ENCODE measurements at regions not wholly inside any gene's neighbourhood (a gene's known extent, or its start where the extent isn't known, plus 50 kb on each side); places are given as distances from the start of the nearest gene placed in this dataset.

GRCh38 chr2:184040230-184040629 lies 558.1 kb upstream of the ZNF804A start:
- Histone ChIP-seq H3K27ac (ENCODE audit: low read depth, low read length, poor library complexity, severe bottlenecking) (no peak overlapping the region), H3K9ac (ENCODE audit: low read length) (no peak overlapping the region), H3K36me3 (ENCODE audit: insufficient read depth, low read length) (no peaks in the 10 kb centered on the region), H3K27me3 (ENCODE audit: insufficient read depth, low read length) (no peaks in the 10 kb centered on the region), H3K4me3 (ENCODE audit: low read depth, low read length, poor library complexity, severe bottlenecking) (no peak overlapping the region), H3K4me2 (ENCODE audit: low read length) (no peak overlapping the region), H3K79me2 (ENCODE audit: insufficient read depth, low read length) (no peaks in the 10 kb centered on the region), H2AFZ (ENCODE audit: low read length) (no peak overlapping the region), H3F3A (ENCODE audit: insufficient read depth, low read length) (no peaks in the 10 kb centered on the region), H3K4me1 (ENCODE audit: insufficient read depth, low read length, severe bottlenecking) (no peaks in the 10 kb centered on the region), H4K20me1 (ENCODE audit: insufficient read depth, low read length) (no peaks in the 10 kb centered on the region), H3K9me3 (ENCODE audit: low read length) (no peaks in the 10 kb centered on the region), H3K9me2 (ENCODE audit: low read depth, low read length) (no peaks in the 10 kb centered on the region)
- TF ChIP-seq EZH2 (IDR thresholded peaks at IDR 0.05; ENCODE audit: borderline replicate concordance, low read length): no peak
- TF ChIP-seq CTCF (IDR thresholded peaks at IDR 0.05; ENCODE audit: low read length): no peak

- H3K27me3 ChIP-seq (ENCODE audit: insufficient read depth, low read length): no peaks in the 10 kb centered on the region
- H3K4me2 ChIP-seq (ENCODE audit: low read length): no peak overlapping the region
- no peaks in the 10 kb centered on the region for H3K9me2 ChIP-seq (ENCODE audit: low read depth, low read length)
- no peak overlapping the region for H2AFZ ChIP-seq (ENCODE audit: low read length)
- no peaks in the 10 kb centered on the region for H3F3A ChIP-seq (ENCODE audit: insufficient read depth, low read length)
- no peak overlapping the region for H3K9ac ChIP-seq (ENCODE audit: low read length)
- H3K4me1 ChIP-seq (ENCODE audit: insufficient read depth, low read length, severe bottlenecking): no peaks in the 10 kb centered on the region
- H3K27ac ChIP-seq (ENCODE audit: low read depth, low read length, poor library complexity, severe bottlenecking): no peak overlapping the region
- H4K20me1 ChIP-seq (ENCODE audit: insufficient read depth, low read length): no peaks in the 10 kb centered on the region
- no peaks in the 10 kb centered on the region for H3K79me2 ChIP-seq (ENCODE audit: insufficient read depth, low read length)
- no peaks in the 10 kb centered on the region for H3K36me3 ChIP-seq (ENCODE audit: insufficient read depth, low read length)
- TF ChIP-seq EZH2 (IDR thresholded peaks at IDR 0.05; ENCODE audit: borderline replicate concordance, low read length): no peak
- no peak for TF ChIP-seq CTCF (IDR thresholded peaks at IDR 0.05; ENCODE audit: low read length)
- no peaks in the 10 kb centered on the region for H3K9me3 ChIP-seq (ENCODE audit: low read length)
- H3K4me3 ChIP-seq (ENCODE audit: low read depth, low read length, poor library complexity, severe bottlenecking): no peak overlapping the region
These were observed 557.3 kb upstream of the ZNF804A start for GRCh38 chr2:184041077-184041476.

- Histone ChIP-seq H3K27me3 (ENCODE audit: insufficient read depth, low read length) (no peaks in the 10 kb centered on the region), H4K20me1 (ENCODE audit: insufficient read depth, low read length) (no peaks in the 10 kb centered on the region), H3K9ac (ENCODE audit: low read length) (no peak overlapping the region), H3F3A (ENCODE audit: insufficient read depth, low read length) (no peaks in the 10 kb centered on the region), H2AFZ (ENCODE audit: low read length) (no peak overlapping the region), H3K36me3 (ENCODE audit: insufficient read depth, low read length) (no peaks in the 10 kb centered on the region), H3K4me1 (ENCODE audit: insufficient read depth, low read length, severe bottlenecking) (no peaks in the 10 kb centered on the region), H3K9me3 (ENCODE audit: low read length) (no peaks in the 10 kb centered on the region), H3K4me3 (ENCODE audit: low read depth, low read length, poor library complexity, severe bottlenecking) (no peak overlapping the region), H3K79me2 (ENCODE audit: insufficient read depth, low read length) (no peaks in the 10 kb centered on the region), H3K9me2 (ENCODE audit: low read depth, low read length) (no peaks in the 10 kb centered on the region), H3K27ac (ENCODE audit: low read depth, low read length, poor library complexity, severe bottlenecking) (no peak overlapping the region), H3K4me2 (ENCODE audit: low read length) (no peak overlapping the region)
- TF ChIP-seq EZH2 (IDR thresholded peaks at IDR 0.05; ENCODE audit: borderline replicate concordance, low read length) (no peak), CTCF (IDR thresholded peaks at IDR 0.05; ENCODE audit: low read length) (no peak)
These were observed 556.6 kb upstream of the ZNF804A start for GRCh38 chr2:184041777-184042176.

Measured in OCI-LY1 (cell line).